ENCODE measurements at regions not wholly inside any gene's neighbourhood (a gene's known extent, or its start where the extent isn't known, plus 50 kb on each side); places are given as distances from the start of the nearest gene placed in this dataset.

DNA sequence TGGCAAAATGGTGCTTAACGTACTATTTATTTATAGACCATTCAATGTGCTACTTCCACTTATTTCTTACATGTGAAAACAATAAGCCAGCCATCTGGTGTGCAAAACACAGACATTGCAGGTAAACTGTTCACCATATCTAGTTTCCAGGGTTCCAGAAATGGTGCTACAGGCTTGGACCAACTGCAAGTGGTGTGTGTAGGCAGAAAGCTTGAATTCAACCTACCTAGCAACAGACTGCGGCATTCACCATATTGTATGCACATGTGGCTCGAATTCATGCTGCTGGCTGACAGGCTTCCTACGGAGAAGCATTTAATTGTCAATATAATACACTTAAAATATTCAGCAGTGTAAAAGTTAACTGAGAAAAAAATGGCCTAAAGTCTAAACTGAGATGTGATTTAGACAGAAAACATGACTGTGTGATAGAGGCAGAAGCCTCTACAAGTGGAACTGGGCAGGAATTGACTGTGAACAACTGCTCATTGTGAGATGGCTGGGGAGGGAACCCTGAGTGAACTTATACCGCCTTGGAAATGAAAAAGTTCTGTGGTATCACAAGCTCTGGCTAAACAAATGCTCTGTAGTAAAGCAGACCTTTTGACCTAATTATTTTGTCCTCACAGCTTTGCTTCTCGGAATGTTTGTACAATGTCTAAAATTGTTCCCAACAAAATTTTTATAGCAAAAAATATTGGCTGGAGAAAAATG lies 434.7 kb downstream of the GRIA2 start:
- DNase-seq: no peak

DNA sequence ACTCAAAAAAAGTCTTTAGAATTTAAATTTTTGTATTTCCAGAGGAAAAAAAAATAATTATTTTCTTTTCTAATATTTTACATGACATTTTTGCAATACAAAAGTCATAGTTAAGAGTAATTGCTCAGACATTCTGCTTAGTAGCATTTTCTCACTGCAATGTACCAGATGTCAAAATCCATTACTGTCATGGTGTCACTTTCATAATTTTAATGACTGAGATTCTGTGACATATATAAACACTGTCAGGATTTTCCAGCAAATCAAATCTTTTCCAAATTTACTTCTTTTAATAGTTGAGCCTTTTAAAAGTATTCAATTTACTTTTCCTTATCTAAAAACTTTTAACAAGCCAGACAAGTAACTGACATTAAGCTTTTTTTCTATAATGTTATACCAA lies 422.7 kb downstream of the GRIA2 start:
- no peak for DNase-seq

DNA sequence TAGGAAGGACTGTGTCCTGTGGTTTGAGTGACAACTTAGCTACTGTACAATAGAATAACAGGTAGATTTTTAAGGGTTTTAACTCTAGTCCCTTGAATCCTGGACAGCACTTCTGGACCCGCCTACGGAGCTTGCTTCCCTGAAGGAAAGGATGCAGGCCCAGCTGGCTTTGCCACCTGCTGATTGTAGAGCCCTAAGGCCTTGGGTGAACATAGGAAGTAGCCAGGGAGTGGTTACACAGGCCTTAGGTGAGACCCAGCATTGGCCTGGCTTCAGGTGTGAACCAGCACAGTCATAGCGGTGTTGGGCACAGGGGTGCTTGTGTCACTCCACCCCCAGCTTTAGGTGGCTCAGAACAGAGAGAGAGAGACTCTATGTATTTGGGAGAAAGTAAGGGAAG lies 413.5 kb downstream of the GRIA2 start:
- DNase-seq: no peak

DNA sequence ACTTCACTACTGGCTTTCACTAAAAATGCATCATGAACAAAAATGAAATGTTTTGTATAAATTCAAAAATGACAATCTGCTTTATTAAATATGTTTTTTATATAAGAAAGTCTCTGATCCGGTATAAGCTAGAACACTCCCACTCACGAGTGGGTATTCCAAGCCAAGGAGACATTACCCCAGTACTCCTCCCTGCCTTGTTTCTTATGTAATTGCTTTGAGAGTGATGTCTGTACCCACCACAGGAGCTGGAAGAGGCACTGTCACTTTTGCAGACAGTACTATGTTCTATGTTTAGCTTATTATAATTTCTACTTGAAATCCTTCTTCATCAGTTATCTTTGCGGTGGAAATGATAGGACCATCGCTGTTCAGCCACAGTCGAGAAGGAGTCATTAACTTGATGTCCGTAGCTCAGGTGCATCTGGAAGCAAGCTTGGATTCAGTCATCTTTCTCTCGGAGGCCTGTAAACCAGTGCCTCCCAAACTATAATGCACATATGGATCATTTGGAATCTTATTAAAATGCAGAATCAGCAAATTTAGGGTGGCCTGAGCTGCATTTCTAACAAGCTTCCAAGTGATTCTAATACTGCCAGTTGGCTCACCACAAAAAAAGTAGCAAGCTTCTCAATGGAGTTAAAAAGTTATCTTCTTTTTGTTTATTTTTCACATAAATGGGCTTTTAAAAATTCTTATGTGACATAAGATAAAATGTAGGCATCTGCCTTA lies 396.4 kb downstream of the GRIA2 start:
- no peak for DNase-seq

DNA sequence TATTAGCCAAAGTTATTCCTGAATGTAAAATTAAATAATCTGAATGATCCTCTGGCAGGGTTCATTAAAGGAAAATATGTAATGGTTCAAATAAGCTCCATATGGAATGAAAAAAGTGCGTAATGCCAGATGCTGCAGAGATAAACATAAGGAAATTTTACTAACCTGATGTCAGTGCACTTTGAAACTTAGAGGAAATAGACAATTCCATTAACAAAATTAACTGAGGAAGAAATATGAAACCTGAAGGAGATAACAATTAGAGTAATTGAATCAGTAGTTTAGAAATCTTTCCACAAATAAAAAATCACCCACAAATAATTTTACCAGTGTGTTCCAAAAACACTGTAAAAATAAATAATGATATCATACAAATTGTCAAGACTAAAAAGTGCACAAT lies 387.5 kb downstream of the GRIA2 start:
- no peak for DNase-seq

DNA sequence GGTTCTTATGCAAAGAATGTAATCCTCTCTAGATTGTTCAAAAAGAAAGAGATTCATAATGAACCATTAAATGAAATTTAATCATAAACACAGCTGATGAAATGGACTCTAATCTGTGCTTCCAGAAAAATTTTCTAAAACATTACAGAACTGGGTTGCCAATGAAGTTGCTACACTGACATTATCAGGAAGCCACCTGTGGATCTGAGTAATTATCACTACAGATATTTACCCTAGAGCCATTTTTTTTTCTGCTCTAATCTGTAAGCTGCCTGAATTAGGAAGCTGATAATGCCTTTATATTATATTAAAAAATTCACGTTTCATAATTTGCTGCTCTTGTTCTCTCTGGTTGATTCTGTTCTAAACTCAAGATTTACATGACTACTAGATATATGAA lies 380.1 kb downstream of the GRIA2 start:
- DNase-seq: no peak

DNA sequence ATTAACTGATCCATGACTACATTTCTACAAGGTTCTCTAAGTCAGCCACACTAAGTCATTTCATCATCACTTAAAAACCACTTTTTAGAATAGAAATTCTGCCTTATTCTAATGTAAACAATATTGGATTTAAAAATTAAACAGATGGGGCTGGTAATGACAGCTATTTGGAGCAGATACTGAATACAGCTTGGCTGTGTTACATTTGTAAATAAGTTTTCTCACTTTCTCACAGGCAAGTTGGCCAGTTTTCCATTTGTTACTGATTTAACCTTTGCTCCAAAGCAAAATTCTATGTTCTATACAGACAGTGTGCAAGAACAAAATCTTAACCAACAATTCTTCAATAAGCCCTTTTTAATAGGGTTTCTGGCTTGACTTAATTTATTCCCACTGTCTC lies 370.7 kb downstream of the GRIA2 start:
- DNase-seq: no peak

DNA sequence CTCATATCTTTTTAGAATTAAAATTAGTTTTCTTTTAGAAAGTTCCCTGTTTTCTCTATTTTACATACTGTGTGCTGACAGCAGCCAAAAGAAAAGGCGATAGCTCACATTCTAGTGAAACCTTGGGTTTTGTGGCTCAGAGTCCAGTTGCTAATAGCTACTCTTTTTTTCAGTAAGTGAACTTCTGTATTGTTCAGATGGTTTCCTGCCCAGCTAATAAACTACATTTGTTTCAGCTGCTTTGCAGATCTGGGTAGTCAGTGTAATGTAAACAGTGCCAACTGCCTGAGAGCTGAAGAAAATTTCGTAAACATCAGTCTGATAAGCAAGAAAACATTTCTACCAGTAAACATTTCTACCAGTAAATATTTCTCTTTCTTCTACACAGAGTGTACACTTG lies 370.2 kb downstream of the GRIA2 start:
- DNase-seq: no peak

DNA sequence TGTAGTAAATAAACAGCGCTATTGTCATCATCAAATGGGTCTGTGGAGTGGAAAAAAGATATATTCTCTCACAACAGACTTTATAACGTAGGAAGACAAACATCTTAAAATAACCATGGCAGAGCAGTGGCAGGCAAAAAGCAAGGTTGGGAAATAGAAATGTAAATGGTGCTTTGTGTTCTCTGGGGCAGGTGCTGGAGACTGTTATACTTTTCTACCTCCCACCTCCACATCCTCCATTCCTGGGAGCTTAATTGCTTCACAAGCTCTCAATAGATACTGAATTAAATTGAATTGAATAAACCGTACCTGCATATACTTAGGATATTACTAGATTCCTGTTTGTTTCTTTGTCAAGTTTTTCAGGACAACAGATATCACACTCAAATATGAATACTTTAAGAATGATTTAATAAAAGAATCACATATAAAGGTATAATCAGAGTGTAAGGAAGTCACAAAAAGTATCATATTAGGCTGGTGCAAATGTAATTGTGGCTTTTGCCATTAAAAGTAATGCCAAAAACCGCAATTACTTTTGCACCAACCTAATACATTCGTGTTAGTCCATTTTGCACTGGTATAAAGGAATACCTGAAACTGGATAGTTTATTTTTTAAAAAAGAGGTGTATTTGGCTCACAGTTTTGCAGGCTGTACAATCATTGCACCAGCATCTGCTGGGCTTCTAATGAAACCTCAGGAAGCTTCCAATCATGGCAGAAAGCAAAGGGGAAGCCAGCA lies 367.3 kb downstream of the GRIA2 start:
- DNase-seq: no peak

DNA sequence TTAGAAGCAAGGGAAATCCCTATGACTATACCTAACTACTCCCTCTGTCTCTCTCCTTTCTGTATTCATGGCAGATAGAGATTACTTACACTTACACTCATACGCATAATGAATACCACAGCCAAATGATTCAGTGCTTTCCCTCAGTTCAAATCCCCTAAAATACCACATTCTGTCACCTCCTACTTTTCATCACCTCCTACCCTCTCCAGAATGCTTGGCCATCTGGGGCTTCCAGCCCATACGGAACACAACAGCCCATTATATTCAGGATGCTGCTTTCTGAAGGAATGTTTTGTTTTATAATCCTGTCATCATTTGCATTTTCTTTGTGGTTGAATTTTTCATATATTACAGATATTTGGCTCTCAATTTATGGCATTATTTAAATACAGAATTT lies 361.6 kb downstream of the GRIA2 start:
- DNase-seq: no peak

DNA sequence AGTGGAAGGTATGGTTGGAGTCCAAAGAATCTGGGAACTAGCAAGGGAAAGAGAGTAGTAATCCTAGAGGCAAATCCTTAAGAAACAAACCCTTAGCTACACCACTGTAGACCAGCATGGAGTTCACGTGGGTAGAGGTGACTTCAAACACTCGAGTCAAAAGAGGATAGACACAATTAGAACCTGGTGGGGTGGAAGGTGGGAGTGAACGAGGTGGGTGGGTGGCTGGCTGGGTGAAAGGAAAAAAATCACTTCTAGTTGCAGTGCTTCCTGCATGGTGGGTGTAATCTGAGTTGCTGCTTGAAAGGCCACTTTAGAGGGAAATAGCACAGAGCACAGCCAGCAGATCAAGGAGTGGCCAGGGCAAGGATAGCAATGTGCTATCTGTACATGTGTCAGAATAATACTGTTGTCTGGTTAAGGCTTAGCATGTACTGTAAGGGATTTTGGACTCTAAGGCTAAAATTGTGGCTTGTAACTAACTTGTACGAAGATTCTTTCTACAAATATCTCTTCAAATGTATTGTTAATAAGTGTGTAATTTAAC lies 356.2 kb downstream of the GRIA2 start:
- no peak for DNase-seq

DNA sequence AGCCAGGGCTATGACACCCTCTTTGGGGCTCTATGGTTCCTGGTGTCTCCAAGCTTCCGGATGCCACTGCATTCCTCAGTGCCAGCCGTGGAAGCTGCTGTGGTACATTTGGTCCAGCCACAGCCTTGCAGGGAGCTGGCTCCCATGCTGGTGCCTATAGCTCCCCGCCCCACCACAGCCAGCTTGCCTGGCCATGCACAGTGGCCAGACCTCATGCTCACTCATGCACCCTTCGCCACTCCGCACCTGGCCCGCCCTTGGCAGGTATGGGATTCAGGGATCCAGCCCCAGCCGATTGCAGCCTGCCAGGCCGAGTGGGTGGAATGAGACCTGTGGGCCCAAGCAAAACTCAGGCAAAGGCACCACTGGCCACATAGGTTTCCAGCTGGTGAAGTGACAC lies 354.8 kb downstream of the GRIA2 start:
- no peak for DNase-seq

DNA sequence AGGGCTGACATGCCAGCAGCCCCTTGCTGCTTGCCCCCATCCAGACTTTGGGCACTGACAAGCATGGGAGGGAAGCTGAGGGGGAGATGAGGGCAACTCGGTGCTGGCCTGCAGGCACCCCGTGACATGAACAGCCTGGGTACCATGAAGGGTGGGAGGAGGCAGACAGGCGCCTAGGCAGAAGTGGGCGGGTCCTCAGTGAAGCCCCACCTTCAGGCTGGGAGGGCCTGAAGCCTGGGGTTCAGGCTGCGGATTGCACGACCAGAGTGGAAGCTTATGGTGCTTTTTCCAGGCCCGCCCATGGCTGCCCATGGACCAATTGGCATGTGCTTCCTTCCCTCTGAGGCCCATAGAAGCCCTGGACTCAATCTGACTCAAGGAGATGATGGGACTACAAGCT lies 354.1 kb downstream of the GRIA2 start:
- DNase-seq: no peak

DNA sequence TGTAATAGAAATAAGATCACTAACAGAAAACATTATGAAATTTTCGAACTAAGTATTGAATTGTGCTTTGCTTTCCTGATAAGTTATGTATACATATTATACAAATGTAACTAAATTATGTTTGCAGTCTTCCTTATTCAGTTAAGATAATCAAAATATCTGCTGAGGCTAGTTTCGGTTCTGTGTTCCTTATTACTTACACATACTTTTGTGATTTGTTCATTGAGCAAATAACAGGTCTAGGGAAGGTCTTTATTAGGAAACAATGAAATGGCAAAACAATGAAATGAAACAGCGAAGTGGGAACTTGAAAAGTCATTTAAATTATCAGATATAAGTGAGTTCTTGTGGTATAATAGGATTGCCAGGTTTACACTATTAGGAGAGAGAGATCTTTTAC lies 352.4 kb downstream of the GRIA2 start:
- DNase-seq: no peak

DNA sequence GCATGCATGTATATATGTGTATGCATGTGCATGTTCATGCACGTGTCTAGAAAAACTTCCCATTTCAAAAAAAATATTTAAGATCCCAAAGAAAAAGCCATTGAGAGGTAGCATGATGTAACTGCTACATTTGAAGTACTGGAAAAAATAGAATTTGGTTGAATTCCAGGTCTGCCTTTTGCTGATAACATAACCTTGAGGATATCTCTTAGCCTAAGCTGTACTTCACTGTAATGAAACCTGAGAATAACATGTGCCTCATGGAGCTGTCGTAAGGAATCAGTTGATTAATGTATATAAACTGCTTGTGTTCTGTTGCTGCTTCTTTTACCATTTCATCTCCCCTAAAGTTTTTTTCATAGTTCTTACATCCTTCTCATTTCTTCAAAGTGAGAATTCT lies 351.8 kb downstream of the GRIA2 start:
- no peak for DNase-seq

DNA sequence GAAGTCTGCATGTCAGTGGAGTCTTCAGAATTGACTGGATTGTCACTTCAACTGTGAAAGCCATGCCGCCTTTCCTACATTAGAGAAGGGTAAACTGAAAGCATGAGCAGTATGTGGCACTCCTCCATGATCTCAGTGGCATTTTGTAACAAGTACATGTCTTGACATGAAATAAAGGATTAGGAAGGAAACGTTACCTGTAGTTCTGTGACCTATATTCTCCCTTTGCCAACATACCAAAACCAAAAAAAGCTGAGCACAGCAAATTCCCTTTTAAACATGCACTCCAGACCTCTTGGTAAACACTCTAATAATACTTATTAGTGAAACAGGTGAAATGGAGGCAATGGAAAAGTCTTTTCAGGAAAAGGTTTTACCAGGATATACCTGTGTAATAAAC lies 344.2 kb downstream of the GRIA2 start:
- DNase-seq: no peak

DNA sequence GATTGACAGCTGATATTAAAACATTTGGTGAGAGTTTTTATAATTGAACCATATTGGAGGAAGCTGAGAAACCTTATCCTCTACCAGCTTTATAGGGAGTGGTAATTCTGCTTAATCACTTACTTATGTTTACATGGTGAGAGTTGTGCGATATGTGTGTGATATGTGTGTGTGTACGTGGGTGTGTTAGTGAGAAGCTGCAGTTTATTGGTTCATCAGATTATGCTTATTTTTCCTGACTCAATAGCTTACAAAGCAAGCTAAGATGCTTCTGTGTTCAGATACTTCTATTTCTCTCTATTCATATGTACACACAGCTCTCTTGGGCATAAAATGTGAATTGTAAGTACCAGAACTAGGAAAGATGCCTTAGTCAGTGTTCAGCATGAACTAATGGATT lies 343.7 kb downstream of the GRIA2 start:
- DNase-seq: no peak

DNA sequence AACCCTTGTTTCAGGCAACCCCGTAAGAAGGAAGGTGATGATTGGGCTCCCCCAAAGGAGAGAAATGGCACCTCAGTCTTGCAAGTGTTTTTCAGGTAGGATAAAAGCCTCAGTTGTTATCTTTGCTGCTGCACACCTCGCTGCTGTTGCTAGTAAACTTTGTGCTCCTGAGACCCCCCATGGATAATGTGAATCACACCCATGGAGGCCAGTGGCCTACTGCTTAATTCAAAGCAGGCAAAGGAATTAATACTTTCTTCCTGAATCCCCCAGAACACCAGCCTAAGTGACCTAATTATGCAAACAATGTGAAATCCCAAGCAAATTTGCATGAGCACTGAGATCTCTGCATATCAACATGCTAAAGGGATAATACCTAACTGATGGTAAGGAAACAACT lies 337.5 kb downstream of the GRIA2 start:
- DNase-seq: no peak

DNA sequence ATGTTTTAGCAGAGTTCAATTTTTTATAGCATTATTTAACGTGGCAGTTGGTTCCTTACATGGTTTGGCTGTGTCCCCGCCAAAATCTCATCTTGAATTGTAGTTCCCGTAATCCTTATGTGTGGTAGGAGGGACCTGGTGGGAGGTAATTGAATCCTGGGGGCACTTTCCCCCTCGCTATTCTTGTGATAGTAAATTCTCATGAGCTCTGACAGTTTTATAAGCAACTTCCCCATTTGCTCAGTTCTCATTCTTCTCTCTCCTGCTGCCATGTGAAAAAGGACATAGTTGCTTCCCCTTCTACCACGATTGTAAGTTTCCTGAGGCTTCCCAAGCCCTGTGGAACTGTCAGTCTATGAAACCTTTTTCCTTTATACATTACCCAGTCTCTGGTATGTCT lies 329.5 kb downstream of the GRIA2 start:
- no peak for DNase-seq

DNA sequence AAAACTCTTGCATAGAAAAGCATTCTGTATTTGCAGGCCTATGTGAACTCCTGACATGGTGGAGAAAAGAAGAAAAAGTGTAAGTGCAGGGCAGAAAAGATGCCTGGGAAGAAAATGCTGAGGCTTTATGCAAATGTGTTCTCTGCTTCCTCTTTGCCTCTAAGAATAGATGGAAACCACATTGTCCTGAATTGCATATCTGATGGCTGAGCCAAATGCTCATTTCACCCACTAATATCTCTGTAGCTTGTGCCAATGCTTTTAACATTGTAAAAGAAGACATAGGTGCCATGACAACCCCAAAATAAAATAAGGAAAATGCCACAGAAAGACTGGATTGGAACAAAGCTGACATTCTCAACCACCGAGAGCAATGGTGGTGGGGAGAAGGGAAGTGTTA lies 307.4 kb downstream of the GRIA2 start:
- DNase-seq: no peak

DNA sequence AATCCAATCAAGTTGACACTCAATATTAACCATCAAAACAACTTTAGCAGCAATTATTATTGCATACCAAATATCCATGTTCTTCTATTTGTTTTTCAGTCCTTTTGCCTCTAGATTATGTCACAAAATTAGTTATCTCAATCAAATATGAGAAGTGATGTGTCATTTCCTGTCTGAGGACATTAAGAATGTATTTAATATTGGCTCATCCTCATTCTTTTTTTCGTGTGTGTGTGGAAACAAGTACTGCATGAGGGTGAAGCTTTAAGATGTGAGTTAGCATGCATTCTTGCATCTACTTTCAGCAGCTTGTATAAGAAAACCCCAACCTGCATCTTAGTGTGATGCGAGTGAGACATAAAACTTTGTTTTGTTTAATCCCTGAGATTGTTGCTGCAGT lies 301.4 kb downstream of the GRIA2 start:
- no peak for DNase-seq

DNA sequence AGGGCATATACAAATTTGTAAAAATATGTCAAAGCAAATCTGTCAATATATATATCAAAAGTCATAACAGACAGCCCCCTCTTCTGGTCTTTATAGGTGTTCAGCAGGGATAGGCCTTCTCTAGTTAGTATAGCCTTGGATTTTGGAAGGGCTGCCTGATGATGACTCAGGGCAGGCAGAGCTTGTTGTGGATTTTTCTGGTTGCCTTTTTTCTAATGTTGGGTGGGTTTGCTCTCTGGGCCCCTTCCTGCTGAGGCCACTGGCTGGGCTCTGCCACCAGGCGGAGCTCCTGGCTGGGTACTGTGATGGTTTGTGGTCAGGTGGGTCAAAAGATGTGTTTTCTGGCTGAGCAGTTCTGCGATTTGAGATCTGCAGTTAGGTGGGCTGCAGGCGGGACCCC lies 294.2 kb downstream of the GRIA2 start:
- DNase-seq: no peak

DNA sequence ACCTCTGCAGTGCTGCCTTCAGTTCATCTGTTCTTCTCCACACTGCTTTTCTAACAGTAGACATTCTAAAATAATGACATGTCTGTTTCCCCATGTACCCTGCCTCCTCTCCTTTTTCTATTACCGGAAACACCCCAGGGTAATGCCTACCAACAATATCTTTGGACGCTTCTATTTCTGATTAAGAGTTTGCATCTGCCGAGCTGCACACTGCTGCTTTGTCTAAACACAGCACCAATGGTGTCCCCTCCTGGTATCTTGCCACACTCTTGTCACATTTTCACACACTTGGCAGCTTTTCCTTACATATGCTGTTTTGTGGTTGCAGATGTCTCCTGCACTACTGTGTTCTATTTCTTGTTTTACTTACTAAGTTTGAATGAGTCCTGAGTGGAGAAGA lies 288.8 kb downstream of the GRIA2 start:
- peak; percentile 24 for DNase-seq

DNA sequence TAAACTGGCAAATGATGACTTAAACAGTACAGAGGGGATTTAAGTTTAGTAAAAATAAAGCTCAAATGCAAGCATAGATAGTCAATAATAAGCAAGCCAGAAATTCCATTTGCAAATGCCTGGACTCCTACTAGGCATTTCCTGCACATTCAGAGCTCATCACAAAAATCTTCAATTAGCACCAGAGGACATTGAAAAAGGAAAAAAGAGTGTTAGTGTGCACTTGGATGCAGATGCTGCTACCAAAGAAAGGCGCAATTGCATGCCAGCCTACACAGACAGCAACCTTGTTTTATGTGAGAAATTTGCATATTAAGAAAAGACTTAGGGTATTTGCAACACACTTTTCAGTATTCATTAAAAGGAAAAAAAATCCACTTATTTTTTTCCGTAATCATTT lies 282.1 kb downstream of the GRIA2 start:
- DNase-seq: no peak

Measured in femur (tissue), 1 donor.